DND-41 (cell line): ENCODE measurements at regions not wholly inside any gene's neighbourhood (a gene's known extent, or its start where the extent isn't known, plus 50 kb on each side); places are given as distances from the start of the nearest gene placed in this dataset.

Experiments used
- CTCF ChIP-seq: IDR thresholded peaks from 2 replicates; pipeline ENCODE4 v1.5.1; 2012; ENCODE audit warnings: borderline replicate concordance, low read length, moderate library complexity, mild to moderate bottlenecking; ENCODE audit not compliant: poor library complexity, severe bottlenecking; ENCODE audit errors: extremely low read depth
- EZH2 ChIP-seq: IDR thresholded peaks from 3 replicates; pipeline ENCODE4 v1.6.1; 2012; ENCODE audit warnings: borderline replicate concordance, low read depth, mild to moderate bottlenecking, moderate library complexity, low read length, inconsistent platforms; ENCODE audit not compliant: severe bottlenecking

- TF ChIP-seq EZH2 (no peak), CTCF (no peak)
These were observed 525.6 kb downstream of the MDFIC start for GRCh38 chr7:115447495-115447894.
